CD1c-positive myeloid dendritic cell (primary cell): ENCODE measurements at regions not wholly inside any gene's neighbourhood (a gene's known extent, or its start where the extent isn't known, plus 50 kb on each side); places are given as distances from the start of the nearest gene placed in this dataset.
"Not testable (repeated sequence)": the region's sequence is repeated elsewhere in the genome, so short reads cannot be mapped to it uniquely, and the experiment has no call there.

Experiments
- DNase-seq: peaks from one replicate; pipeline ENCODE4 v3.0.0-alpha.2; 2016; ENCODE audit errors: extremely low spot score

- DNase-seq, result not testable (repeated sequence)
These were observed 87.1 kb upstream of the KIF2A start for GRCh38 chr5:62218860-62219259.

- not testable (repeated sequence) for DNase-seq
These were observed 84.1 kb upstream of the KIF2A start for GRCh38 chr5:62221881-62222280.

GRCh38 chr5:62222305-62222704 lies 83.7 kb upstream of the KIF2A start:
- DNase-seq, result not testable (repeated sequence)

- not testable (repeated sequence) for DNase-seq
These were observed 82.7 kb upstream of the KIF2A start for GRCh38 chr5:62223312-62223670.

GRCh38 chr5:62224987-62225601 lies 80.9 kb upstream of the KIF2A start:
- peak; percentile 30 for DNase-seq

GRCh38 chr5:62230876-62231388 lies 75.1 kb upstream of the KIF2A start:
- DNase-seq, result peak; percentile 47

- peak; percentile 26 for DNase-seq
These were observed 74.4 kb upstream of the KIF2A start for GRCh38 chr5:62231576-62231975.

- not testable (repeated sequence) for DNase-seq
These were observed 73.8 kb upstream of the KIF2A start for GRCh38 chr5:62232218-62232617.

GRCh38 chr5:62233083-62234046 lies 72.6 kb upstream of the KIF2A start:
- DNase-seq, result peak; percentile 34

GRCh38 chr5:62236593-62236992 lies 69.4 kb upstream of the KIF2A start:
- not testable (repeated sequence) for DNase-seq

- not testable (repeated sequence) for DNase-seq
These were observed 68.1 kb upstream of the KIF2A start for GRCh38 chr5:62237944-62238343.

GRCh38 chr5:62238584-62238983 lies 67.4 kb upstream of the KIF2A start:
- DNase-seq, result not testable (repeated sequence)

GRCh38 chr5:62240494-62240893 lies 65.5 kb upstream of the KIF2A start:
- DNase-seq, result not testable (repeated sequence)

- DNase-seq, result not testable (repeated sequence)
These were observed 64.0 kb upstream of the KIF2A start for GRCh38 chr5:62242000-62242399.

- not testable (repeated sequence) for DNase-seq
These were observed 63.0 kb upstream of the KIF2A start for GRCh38 chr5:62243046-62243445.

GRCh38 chr5:62248192-62248591 lies 57.8 kb upstream of the KIF2A start:
- not testable (repeated sequence) for DNase-seq

GRCh38 chr5:62250085-62250484 lies 55.9 kb upstream of the KIF2A start:
- DNase-seq, result not testable (repeated sequence)

- not testable (repeated sequence) for DNase-seq
These were observed 55.1 kb upstream of the KIF2A start for GRCh38 chr5:62250919-62251318.

- not testable (repeated sequence) for DNase-seq
These were observed 53.5 kb upstream of the KIF2A start for GRCh38 chr5:62252519-62252918.

- not testable (repeated sequence) for DNase-seq
These were observed 50.5 kb upstream of the KIF2A start for GRCh38 chr5:62255551-62255950.

GRCh38 chr5:62256161-62257019 lies 49.6 kb upstream of the KIF2A start:
- peak; percentile 38 for DNase-seq
